ENCODE measurements at regions not wholly inside any gene's neighbourhood (a gene's known extent, or its start where the extent isn't known, plus 50 kb on each side); places are given as distances from the start of the nearest gene placed in this dataset.

- TF ChIP-seq EZH2phosphoT487 (IDR thresholded peaks at IDR 0.05; ENCODE audit: low read length) (no peak), EZH2 (optimal IDR thresholded peaks at IDR 0.05; ENCODE audit: low read depth, low read length) (no peak)
- TF ChIP-seq, protein P1, sequence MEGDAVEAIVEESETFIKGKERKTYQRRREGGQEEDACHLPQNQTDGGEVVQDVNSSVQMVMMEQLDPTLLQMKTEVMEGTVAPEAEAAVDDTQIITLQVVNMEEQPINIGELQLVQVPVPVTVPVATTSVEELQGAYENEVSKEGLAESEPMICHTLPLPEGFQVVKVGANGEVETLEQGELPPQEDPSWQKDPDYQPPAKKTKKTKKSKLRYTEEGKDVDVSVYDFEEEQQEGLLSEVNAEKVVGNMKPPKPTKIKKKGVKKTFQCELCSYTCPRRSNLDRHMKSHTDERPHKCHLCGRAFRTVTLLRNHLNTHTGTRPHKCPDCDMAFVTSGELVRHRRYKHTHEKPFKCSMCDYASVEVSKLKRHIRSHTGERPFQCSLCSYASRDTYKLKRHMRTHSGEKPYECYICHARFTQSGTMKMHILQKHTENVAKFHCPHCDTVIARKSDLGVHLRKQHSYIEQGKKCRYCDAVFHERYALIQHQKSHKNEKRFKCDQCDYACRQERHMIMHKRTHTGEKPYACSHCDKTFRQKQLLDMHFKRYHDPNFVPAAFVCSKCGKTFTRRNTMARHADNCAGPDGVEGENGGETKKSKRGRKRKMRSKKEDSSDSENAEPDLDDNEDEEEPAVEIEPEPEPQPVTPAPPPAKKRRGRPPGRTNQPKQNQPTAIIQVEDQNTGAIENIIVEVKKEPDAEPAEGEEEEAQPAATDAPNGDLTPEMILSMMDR (IDR thresholded peaks at IDR 0.05; ENCODE audit: low read length) = no peak
- Histone ChIP-seq H3K36me3 (replicated peaks; ENCODE audit: insufficient read depth, low read length) (no peaks in the 10 kb centered on the region), H3K27ac (ENCODE audit: low read length) (no peak overlapping the region), H3K27me3 (replicated peaks; ENCODE audit: insufficient read depth, low read length) (no peaks in the 10 kb centered on the region), H2AFZ (ENCODE audit: low read length) (no peak overlapping the region), H3K9me3 (replicated peaks; ENCODE audit: insufficient read depth, low read length) (no peaks in the 10 kb centered on the region), H3F3A (ENCODE audit: insufficient read depth, low read length) (no peaks in the 10 kb centered on the region), H3K4me1 (ENCODE audit: low read length) (0 out of 2 replicates have a peak, but pooled peaks cover 7% of the 10 kb centered on the region), H4K20me1 (ENCODE audit: insufficient read depth, low read length) (no peaks in the 10 kb centered on the region), H3K4me2 (ENCODE audit: low read depth, low read length) (no peak overlapping the region), H3K79me2 (ENCODE audit: low read length) (no peaks in the 10 kb centered on the region), H3K4me3 (ENCODE audit: low read length) (no peak overlapping the region), H3K9ac (ENCODE audit: low read length) (no peak overlapping the region), H3K9me2 (replicated peaks; ENCODE audit: insufficient read depth, low read length) (no peaks in the 10 kb centered on the region)
- no peak for DNase-seq
Measured at GRCh38 chr12:28026701-28027100, 54.2 kb upstream of the PTHLH start.

DNA sequence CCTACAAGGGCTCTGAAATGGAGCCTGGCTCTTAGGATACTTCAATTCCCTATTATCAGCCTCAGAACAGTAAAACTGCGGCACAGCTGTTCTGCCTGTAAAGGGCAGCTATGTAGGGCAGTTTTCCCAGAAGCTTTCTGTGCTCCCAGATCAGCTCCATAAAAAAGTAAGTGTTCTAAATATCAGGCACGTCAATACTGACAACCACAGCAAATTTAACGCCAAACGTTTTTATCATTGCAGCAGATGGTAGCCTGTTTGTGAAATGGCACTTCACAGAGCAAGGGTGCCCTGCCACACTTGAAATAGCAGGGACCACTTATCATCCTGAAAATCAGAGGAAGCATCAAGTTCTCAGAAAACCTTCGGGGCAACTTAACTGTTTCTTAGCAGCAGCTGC, 54.8 kb upstream of the PTHLH start:
- Histone ChIP-seq H4K20me1 (ENCODE audit: insufficient read depth, low read length) (no peaks in the 10 kb centered on the region), H3K9me3 (replicated peaks; ENCODE audit: insufficient read depth, low read length) (no peaks in the 10 kb centered on the region), H3K36me3 (replicated peaks; ENCODE audit: insufficient read depth, low read length) (no peaks in the 10 kb centered on the region), H3F3A (ENCODE audit: insufficient read depth, low read length) (no peaks in the 10 kb centered on the region), H3K9ac (ENCODE audit: low read length) (no peak overlapping the region), H3K4me3 (ENCODE audit: low read length) (no peak overlapping the region), H3K9me2 (replicated peaks; ENCODE audit: insufficient read depth, low read length) (no peaks in the 10 kb centered on the region), H3K79me2 (ENCODE audit: low read length) (no peaks in the 10 kb centered on the region), H3K27ac (ENCODE audit: low read length) (no peak overlapping the region), H2AFZ (ENCODE audit: low read length) (no peak overlapping the region), H3K4me1 (ENCODE audit: low read length) (0 out of 2 replicates have a peak, but pooled peaks cover 7% of the 10 kb centered on the region), H3K4me2 (ENCODE audit: low read depth, low read length) (no peak overlapping the region), H3K27me3 (replicated peaks; ENCODE audit: insufficient read depth, low read length) (no peaks in the 10 kb centered on the region)
- TF ChIP-seq EZH2phosphoT487 (IDR thresholded peaks at IDR 0.05; ENCODE audit: low read length) = no peak
- TF ChIP-seq, protein P1 (IDR thresholded peaks at IDR 0.05; ENCODE audit: low read length) = no peak
- TF ChIP-seq EZH2 (optimal IDR thresholded peaks at IDR 0.05; ENCODE audit: low read depth, low read length) = no peak
- DNase-seq = no peak

GRCh38 chr12:28027947-28028724, 55.6 kb upstream of the PTHLH start:
- TF ChIP-seq, protein P1 (IDR thresholded peaks at IDR 0.05; ENCODE audit: low read length) = no peak
- TF ChIP-seq EZH2 (optimal IDR thresholded peaks at IDR 0.05; ENCODE audit: low read depth, low read length) = no peak
- no peak for TF ChIP-seq EZH2phosphoT487 (IDR thresholded peaks at IDR 0.05; ENCODE audit: low read length)
- Histone ChIP-seq H3K4me1 (ENCODE audit: low read length) (0 out of 2 replicates have a peak, but pooled peaks cover 7% of the 10 kb centered on the region), H3K9ac (ENCODE audit: low read length) (no peak overlapping the region), H3K9me2 (replicated peaks; ENCODE audit: insufficient read depth, low read length) (no peaks in the 10 kb centered on the region), H4K20me1 (ENCODE audit: insufficient read depth, low read length) (no peaks in the 10 kb centered on the region), H3K36me3 (replicated peaks; ENCODE audit: insufficient read depth, low read length) (no peaks in the 10 kb centered on the region), H3K27ac (ENCODE audit: low read length) (no peak overlapping the region), H3K4me2 (ENCODE audit: low read depth, low read length) (no peak overlapping the region), H2AFZ (ENCODE audit: low read length) (no peak overlapping the region), H3K79me2 (ENCODE audit: low read length) (no peaks in the 10 kb centered on the region), H3F3A (ENCODE audit: insufficient read depth, low read length) (no peaks in the 10 kb centered on the region), H3K4me3 (ENCODE audit: low read length) (no peak overlapping the region), H3K9me3 (replicated peaks; ENCODE audit: insufficient read depth, low read length) (no peaks in the 10 kb centered on the region), H3K27me3 (replicated peaks; ENCODE audit: insufficient read depth, low read length) (no peaks in the 10 kb centered on the region)
- DNase-seq = no peak
